H9 (cell line): ENCODE measurements at regions not wholly inside any gene's neighbourhood (a gene's known extent, or its start where the extent isn't known, plus 50 kb on each side); places are given as distances from the start of the nearest gene placed in this dataset.

Experiments used
- DNase-seq: peaks from one replicate; pipeline ENCODE4 v3.0.0-alpha.2; 2017
- H2AFZ ChIP-seq: one replicate; pipeline ENCODE4 v1.6.1; 2013; ENCODE audit warnings: mild to moderate bottlenecking, low read length, control low read depth, moderate library complexity
- H2AK5ac ChIP-seq: 2 replicates; pipeline ENCODE4 v1.6.1; 2013; ENCODE audit warnings: low read length, control low read depth, mixed read lengths; ENCODE audit not compliant: insufficient read length
- H2BK120ac ChIP-seq: one replicate; pipeline ENCODE4 v1.6.1; 2013; ENCODE audit warnings: low read depth, mild to moderate bottlenecking, low read length, control low read depth, inconsistent platforms; ENCODE audit not compliant: poor library complexity, severe bottlenecking
- H2BK12ac ChIP-seq: 2 replicates; pipeline ENCODE4 v1.6.1; 2013; ENCODE audit warnings: low read length, control low read depth, mixed read lengths, low read depth; ENCODE audit not compliant: insufficient read length
- H2BK15ac ChIP-seq: 2 replicates; pipeline ENCODE4 v1.6.1; 2013; ENCODE audit warnings: low read depth, low read length, control low read depth
- H2BK20ac ChIP-seq: one replicate; pipeline ENCODE4 v1.6.1; 2013; ENCODE audit warnings: low read depth, mild to moderate bottlenecking, low read length, control low read depth, inconsistent platforms; ENCODE audit not compliant: poor library complexity, severe bottlenecking
- H2BK5ac ChIP-seq: 2 replicates; pipeline ENCODE4 v1.6.1; 2013; ENCODE audit warnings: low read length, control low read depth, mixed read lengths; ENCODE audit not compliant: insufficient read length
- H3K14ac ChIP-seq: 2 replicates; pipeline ENCODE4 v1.6.1; 2013; ENCODE audit warnings: low read length, control low read depth; ENCODE audit not compliant: insufficient read depth
- H3K18ac ChIP-seq: 2 replicates; pipeline ENCODE4 v1.6.1; 2013; ENCODE audit warnings: low read depth, mild to moderate bottlenecking, mixed read lengths, low read length, control low read depth; ENCODE audit not compliant: insufficient read length
- H3K23ac ChIP-seq: 2 replicates; pipeline ENCODE4 v1.6.1; 2013; ENCODE audit warnings: low read length, control low read depth, mixed read lengths, low read depth; ENCODE audit not compliant: insufficient read length
- H3K23me2 ChIP-seq: 2 replicates; pipeline ENCODE4 v1.6.1; 2013; ENCODE audit warnings: low read depth, mild to moderate bottlenecking, mixed read lengths, low read length, control low read depth; ENCODE audit not compliant: insufficient read length, poor library complexity, severe bottlenecking
- H3K27ac ChIP-seq: 2 replicates; pipeline ENCODE4 v1.5.1; 2013; ENCODE audit warnings: low read length, control low read depth, mixed read lengths, low read depth; ENCODE audit not compliant: insufficient read length
- H3K27me3 ChIP-seq: 2 replicates; pipeline ENCODE4 v1.6.1; 2013; ENCODE audit warnings: low read length, control low read depth, inconsistent platforms; ENCODE audit not compliant: insufficient read depth
- H3K4ac ChIP-seq: 2 replicates; pipeline ENCODE4 v1.6.1; 2013; ENCODE audit warnings: low read depth, mild to moderate bottlenecking, control low read depth, inconsistent platforms, low read length, moderate library complexity
- H3K4me1 ChIP-seq: 2 replicates; pipeline ENCODE4 v1.6.1; 2013; ENCODE audit warnings: low read length, control low read depth, inconsistent platforms; ENCODE audit not compliant: insufficient read depth
- H3K4me2 ChIP-seq: 2 replicates; pipeline ENCODE4 v1.6.1; 2013; ENCODE audit warnings: low read length, control low read depth, mixed read lengths; ENCODE audit not compliant: insufficient read length, insufficient read depth
- H3K56ac ChIP-seq: 2 replicates; pipeline ENCODE4 v1.6.1; 2013; ENCODE audit warnings: low read depth, mild to moderate bottlenecking, mixed read lengths, low read length, control low read depth; ENCODE audit not compliant: insufficient read length
- H3K79me1 ChIP-seq: 2 replicates; pipeline ENCODE4 v1.6.1; 2013; ENCODE audit warnings: low read depth, mild to moderate bottlenecking, moderate library complexity, low read length, control low read depth, inconsistent platforms; ENCODE audit not compliant: insufficient read depth, poor library complexity, severe bottlenecking
- H3K79me2 ChIP-seq: 2 replicates; pipeline ENCODE4 v1.6.1; 2013; ENCODE audit warnings: low read length, control low read depth, inconsistent platforms; ENCODE audit not compliant: insufficient read depth
- H3K9ac ChIP-seq: 2 replicates; pipeline ENCODE4 v1.6.1; 2013; ENCODE audit warnings: low read length, control low read depth, mixed read lengths; ENCODE audit not compliant: insufficient read length; ENCODE audit errors: extremely low read depth
- H3K9me3 ChIP-seq: one replicate; pipeline ENCODE4 v1.6.1; 2013; ENCODE audit warnings: low read depth, low read length, inconsistent platforms; ENCODE audit not compliant: control insufficient read depth
- H3T11ph ChIP-seq: one replicate; pipeline ENCODE4 v1.6.1; 2013; ENCODE audit warnings: mild to moderate bottlenecking, low read length, control low read depth, inconsistent platforms
- H4K20me1 ChIP-seq: one replicate; pipeline ENCODE4 v1.6.1; 2013; ENCODE audit not compliant: control insufficient read depth, insufficient read length, insufficient read depth
- H4K5ac ChIP-seq: 2 replicates; pipeline ENCODE4 v1.6.1; 2013; ENCODE audit warnings: low read depth, mild to moderate bottlenecking, mixed read lengths, low read length, control low read depth; ENCODE audit not compliant: insufficient read length
- H4K8ac ChIP-seq: replicated peaks from 2 replicates; pipeline ENCODE4 v1.6.1; 2013; ENCODE audit warnings: low read length, control low read depth, mixed read lengths, low read depth; ENCODE audit not compliant: insufficient read length
- H4K91ac ChIP-seq: 2 replicates; pipeline ENCODE4 v1.6.1; 2013; ENCODE audit warnings: low read depth, mild to moderate bottlenecking, moderate library complexity, mixed read lengths, low read length, control low read depth; ENCODE audit not compliant: insufficient read length
- H3K27ac Mint-ChIP-seq, 3 experiments: 2 replicates in 2 of 3; 3 replicates in 1 of 3; pipeline ENCODE4 v1.8.0; 2020 to 2021; ENCODE audit warnings: mixed read lengths in 3 of 3, mild to moderate bottlenecking in 1 of 3, moderate library complexity in 1 of 3
- H3K27me3 Mint-ChIP-seq: 2 replicates; pipeline ENCODE4 v1.8.0; 2021; ENCODE audit warnings: low read depth, mild to moderate bottlenecking, moderate library complexity, mixed read lengths
- H3K36me3 Mint-ChIP-seq, 3 experiments: 2 replicates in 2 of 3; 3 replicates in 1 of 3; pipeline ENCODE4 v1.8.0; 2020 to 2021; ENCODE audit warnings: low read depth in 3 of 3, mixed read lengths in 3 of 3; ENCODE audit not compliant: insufficient read depth in 1 of 3
- H3K4me1 Mint-ChIP-seq, 2 experiments: 2 replicates each; pipeline ENCODE4 v1.8.0; 2020; ENCODE audit warnings: mixed read lengths in 2 of 2
- H3K4me3 Mint-ChIP-seq, 2 experiments: 2 replicates in 1 of 2; 3 replicates in 1 of 2; pipeline ENCODE4 v1.8.0; 2020 to 2021; ENCODE audit warnings: mild to moderate bottlenecking in 2 of 2, mixed read lengths in 2 of 2, moderate library complexity in 1 of 2
- H3K9me3 Mint-ChIP-seq, 2 experiments: 2 replicates in 1 of 2; 3 replicates in 1 of 2; pipeline ENCODE4 v1.8.0; 2020; ENCODE audit warnings: mild to moderate bottlenecking in 2 of 2, mixed read lengths in 2 of 2, moderate library complexity in 1 of 2
- WGBS: extraction: QIAGEN DNeasy Blood & Tissue Kit; methylation state at CpG from one replicate; pipeline ENCODE4 v1.1.7; 2013; ENCODE audit warnings: missing lambda C conversion rate, low lambda C conversion rate, mixed read lengths; ENCODE audit not compliant: insufficient read length; ENCODE audit errors: extremely low coverage; 5-methylcytosine and 5-hydroxymethylcytosine counted together
- TF ChIP-seq, protein P1 (sequence below): fragments of 200-600 bp; sonication (generic); conservative IDR thresholded peaks from 3 replicates; pipeline ENCODE4 v1.8.0; 2021; ENCODE audit warnings: antibody characterized with exemption, mild to moderate bottlenecking

DNA sequence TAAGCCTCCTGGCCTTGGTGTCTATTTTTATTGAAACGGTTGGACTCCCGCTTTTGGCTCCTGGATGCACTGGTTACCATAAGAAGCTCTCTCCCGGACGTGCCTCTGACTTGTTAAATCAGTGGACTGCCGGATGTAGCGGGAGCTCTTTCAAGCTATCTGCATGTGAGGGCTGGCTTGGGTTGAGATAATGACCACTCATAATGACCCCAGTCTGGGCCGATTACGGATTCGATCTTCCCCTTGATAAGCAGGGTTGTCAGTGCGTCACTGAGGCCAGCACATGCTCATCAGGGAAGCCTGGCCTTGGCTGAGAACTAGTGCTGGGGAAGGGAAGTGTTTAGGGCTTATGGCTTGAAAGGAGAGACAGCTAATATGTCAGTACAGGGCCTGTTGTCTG lies 528.1 kb downstream of the CDH26 start:
- Histone ChIP-seq H2BK12ac (no peak overlapping the region), H3K4me2 (no peak overlapping the region), H3K18ac (no peak overlapping the region), H3K27ac (no peak overlapping the region), H4K5ac (no peak overlapping the region), H3K9me3 (no peaks in the 10 kb centered on the region), H3K27me3 (no peaks in the 10 kb centered on the region), H3K9ac (no peak overlapping the region), H2BK15ac (no peak overlapping the region), H4K8ac (no peak overlapping the region), H3K14ac (no peak overlapping the region; the same call in 1 of the 2 replicates), H3K23me2 (no peaks in the 10 kb centered on the region), H4K20me1 (no peaks in the 10 kb centered on the region), H2BK5ac (no peak overlapping the region), H3K23ac (no peak overlapping the region), H3K79me1 (no peaks in the 10 kb centered on the region), H2BK20ac (no peak overlapping the region), H3K56ac (no peak overlapping the region), H2BK120ac (no peak overlapping the region), H3K4ac (no peak overlapping the region), H3K4me1 (no peaks in the 10 kb centered on the region; the same call in 1 of the 2 replicates), H3K79me2 (no peaks in the 10 kb centered on the region), H3T11ph (no peak overlapping the region), H2AK5ac (no peak overlapping the region), H4K91ac (no peak overlapping the region), H2AFZ (no peak overlapping the region)
- Mint-ChIP-seq H3K4me3 (no peak overlapping the region), H3K4me1 (peaks cover 19 to 24% of the 10 kb centered on the region in 2 experiments), H3K27ac (no peak overlapping the region; a peak in 1 of 7 replicates), H3K36me3 (no peaks in the 10 kb centered on the region), H3K9me3 (no peaks in the 10 kb centered on the region; a peak in 1 of 5 replicates), H3K27me3 (peaks cover 7% of the 10 kb centered on the region)
- TF ChIP-seq, protein P1, sequence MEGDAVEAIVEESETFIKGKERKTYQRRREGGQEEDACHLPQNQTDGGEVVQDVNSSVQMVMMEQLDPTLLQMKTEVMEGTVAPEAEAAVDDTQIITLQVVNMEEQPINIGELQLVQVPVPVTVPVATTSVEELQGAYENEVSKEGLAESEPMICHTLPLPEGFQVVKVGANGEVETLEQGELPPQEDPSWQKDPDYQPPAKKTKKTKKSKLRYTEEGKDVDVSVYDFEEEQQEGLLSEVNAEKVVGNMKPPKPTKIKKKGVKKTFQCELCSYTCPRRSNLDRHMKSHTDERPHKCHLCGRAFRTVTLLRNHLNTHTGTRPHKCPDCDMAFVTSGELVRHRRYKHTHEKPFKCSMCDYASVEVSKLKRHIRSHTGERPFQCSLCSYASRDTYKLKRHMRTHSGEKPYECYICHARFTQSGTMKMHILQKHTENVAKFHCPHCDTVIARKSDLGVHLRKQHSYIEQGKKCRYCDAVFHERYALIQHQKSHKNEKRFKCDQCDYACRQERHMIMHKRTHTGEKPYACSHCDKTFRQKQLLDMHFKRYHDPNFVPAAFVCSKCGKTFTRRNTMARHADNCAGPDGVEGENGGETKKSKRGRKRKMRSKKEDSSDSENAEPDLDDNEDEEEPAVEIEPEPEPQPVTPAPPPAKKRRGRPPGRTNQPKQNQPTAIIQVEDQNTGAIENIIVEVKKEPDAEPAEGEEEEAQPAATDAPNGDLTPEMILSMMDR = no peak
- no peak for DNase-seq
- no CpG with 5 or more reads among the region's 10 CpGs for WGBS
